ENCODE measurements at regions not wholly inside any gene's neighbourhood (a gene's known extent, or its start where the extent isn't known, plus 50 kb on each side); places are given as distances from the start of the nearest gene placed in this dataset.

GRCh38 chr5:87762631-87763030, 349.9 kb upstream of the CCNH start:
- no peak for TF ChIP-seq CTCF (IDR thresholded peaks at IDR 0.05; ENCODE audit: insufficient read depth, low read depth, low read length, missing control alignments)
- no peak overlapping the region for H3K4me3 ChIP-seq (ENCODE audit: low read length)
- DNase-seq (ENCODE audit: low read depth), result peak; percentile 36

GRCh38 chr5:87756951-87757350, 344.2 kb upstream of the CCNH start:
- no peak for DNase-seq (ENCODE audit: low read depth)
- no peak for TF ChIP-seq CTCF (IDR thresholded peaks at IDR 0.05; ENCODE audit: insufficient read depth, low read depth, low read length, missing control alignments)
- no peak overlapping the region for H3K4me3 ChIP-seq (ENCODE audit: low read length)

DNA sequence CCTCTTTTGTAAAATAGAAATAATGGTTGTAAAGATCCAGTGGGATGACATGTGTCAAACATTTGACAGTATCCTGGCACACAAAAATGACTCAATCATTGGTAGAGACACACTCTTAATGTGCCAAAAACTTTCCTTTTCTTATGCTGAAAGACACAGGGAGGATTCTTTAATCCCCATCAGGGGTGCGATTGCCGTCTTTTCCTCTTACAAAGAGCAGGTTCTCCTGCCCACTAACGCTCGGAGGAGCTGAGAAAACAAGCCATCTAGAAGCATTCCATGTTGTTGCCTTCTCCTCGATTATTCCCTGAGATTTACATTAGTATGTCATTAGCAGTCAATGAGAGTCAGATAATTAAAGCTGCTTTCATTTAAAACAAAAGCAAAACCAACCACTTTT, 342.6 kb upstream of the CCNH start:
- no peak for DNase-seq (ENCODE audit: low read depth)
- no peak for TF ChIP-seq CTCF (IDR thresholded peaks at IDR 0.05; ENCODE audit: insufficient read depth, low read depth, low read length, missing control alignments)
- H3K4me3 ChIP-seq (ENCODE audit: low read length), result no peak overlapping the region

DNA sequence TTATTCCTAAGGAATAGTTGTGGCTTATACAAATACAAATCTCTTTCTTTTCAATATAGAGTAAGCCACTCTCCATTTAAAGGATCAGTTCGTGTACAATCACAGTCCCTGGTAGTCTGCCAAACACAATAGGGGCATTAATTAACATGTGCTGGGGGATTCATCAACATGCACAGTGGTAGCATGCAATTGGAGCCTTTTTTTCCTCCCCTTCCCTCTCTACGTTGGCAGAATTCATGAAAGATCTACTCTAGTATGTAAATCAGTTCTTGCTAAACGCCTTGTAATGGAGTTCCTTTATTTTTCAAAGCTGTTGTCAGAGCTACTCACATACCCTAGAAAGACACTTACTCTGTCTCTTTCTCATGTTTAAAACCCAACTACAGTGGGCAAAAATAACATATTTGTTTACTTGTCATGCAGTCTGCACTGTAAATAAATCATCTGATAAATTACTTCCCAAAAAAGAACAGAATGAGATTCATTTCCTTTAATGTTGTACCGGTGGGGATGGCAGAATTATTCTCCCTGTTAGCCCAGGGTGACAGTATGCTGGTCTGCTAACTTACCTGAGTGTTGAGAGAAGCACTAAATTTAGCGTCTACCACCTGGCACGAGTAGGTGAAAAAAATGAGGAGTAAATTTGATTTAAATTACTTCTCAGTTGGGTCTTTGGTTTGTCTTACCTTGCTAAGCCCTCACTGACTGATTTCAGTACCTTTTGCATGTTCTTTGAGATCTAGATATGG, 341.5 kb upstream of the CCNH start:
- H3K4me3 ChIP-seq (ENCODE audit: low read length), result no peak overlapping the region
- TF ChIP-seq CTCF (IDR thresholded peaks at IDR 0.05; ENCODE audit: insufficient read depth, low read depth, low read length, missing control alignments), result no peak
- no peak for DNase-seq (ENCODE audit: low read depth)

GRCh38 chr5:87752362-87752761, 339.6 kb upstream of the CCNH start:
- no peak for TF ChIP-seq CTCF (IDR thresholded peaks at IDR 0.05; ENCODE audit: insufficient read depth, low read depth, low read length, missing control alignments)
- H3K4me3 ChIP-seq (ENCODE audit: low read length), result no peak overlapping the region
- peak; percentile 55 for DNase-seq (ENCODE audit: low read depth)

- no peak for TF ChIP-seq CTCF (IDR thresholded peaks at IDR 0.05; ENCODE audit: insufficient read depth, low read depth, low read length, missing control alignments)
These were observed 339.1 kb upstream of the CCNH start for GRCh38 chr5:87751824-87752223.

DNA sequence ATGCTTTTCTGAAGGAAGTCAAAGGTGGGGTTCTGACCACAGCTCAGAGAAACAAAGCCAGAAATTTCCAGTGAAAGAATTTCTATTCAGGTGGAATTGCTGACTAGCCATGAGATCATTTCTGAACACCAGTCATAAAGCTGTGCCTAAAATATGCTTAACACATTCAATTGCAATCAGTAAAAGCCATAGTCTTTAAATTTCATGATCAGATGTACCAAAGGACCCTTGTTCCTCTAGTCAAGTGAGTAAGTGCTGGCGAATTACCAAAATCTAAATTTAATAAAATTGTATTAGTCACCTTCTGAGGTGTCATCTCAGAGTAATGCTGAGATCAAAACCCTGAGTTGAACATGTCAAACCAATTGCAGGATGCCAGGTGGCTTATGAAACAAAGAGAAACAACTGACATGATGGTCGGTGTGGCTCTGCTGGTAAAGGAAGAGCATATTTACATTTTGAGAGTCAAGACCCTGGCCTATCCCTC, 334.2 kb upstream of the CCNH start:
- peak; percentile 66 for DNase-seq (ENCODE audit: low read depth)
- TF ChIP-seq CTCF (IDR thresholded peaks at IDR 0.05; ENCODE audit: insufficient read depth, low read depth, low read length, missing control alignments), result no peak
- no peak overlapping the region for H3K4me3 ChIP-seq (ENCODE audit: low read length)

More at GRCh38 chr5:87751824-87752223, 339.1 kb upstream of the CCNH start:
- no peak for DNase-seq (ENCODE audit: low read depth)
- no peak overlapping the region for H3K4me3 ChIP-seq (ENCODE audit: low read length)
